Pancreas (tissue), 10 donors: ENCODE measurements at regions not wholly inside any gene's neighbourhood (a gene's known extent, or its start where the extent isn't known, plus 50 kb on each side); places are given as distances from the start of the nearest gene placed in this dataset.
"Not testable (repeated sequence)": the region's sequence is repeated elsewhere in the genome, so short reads cannot be mapped to it uniquely, and the experiment has no call there.

Experiments used
- ATAC-seq, 4 donors: fragments of 200-7000 bp; cut with Tn5 transposase; one replicate each; pipeline versions ENCODE4 v1.8.0 to v1.9.1; 2020; ENCODE audit warnings: mild to moderate bottlenecking in 4 of 4, moderate library complexity in 4 of 4
- DNase-seq, 6 donors: peaks; one replicate each; pipeline ENCODE4 v3.0.0-alpha.2; 2020
- FAIRE-seq: peaks from 2 replicates; lab custom pipeline; 2012; peaks lifted over from hg19 to GRCh38; lab: Jason Lieb, UNC
- H3K27ac ChIP-seq, 4 donors: fragments of 200-600 bp; sonication (generic); 1 replicate in 3 of 4; 2 replicates in 1 of 4; pipeline versions ENCODE4 v1.5.0 to v1.8.0; 2020
- H3K27me3 ChIP-seq, 4 donors: fragments of 200-600 bp; one replicate each; pipeline ENCODE4 v1.8.0; 2021
- H3K36me3 ChIP-seq, 3 donors: fragments of 200-600 bp; sonication (generic) in 1 of 3; one replicate each; pipeline versions ENCODE4 v1.5.0 to v1.8.0; 2020 to 2021
- H3K4me1 ChIP-seq, 3 donors: fragments of 200-600 bp; one replicate each; pipeline ENCODE4 v1.8.0; 2021
- H3K4me3 ChIP-seq, 4 donors: fragments of 200-600 bp; sonication (generic) in 2 of 4; one replicate each; pipeline versions ENCODE4 v1.5.0 to v1.8.0; 2020 to 2021
- H3K9me3 ChIP-seq, 4 donors: fragments of 200-600 bp; one replicate each; pipeline ENCODE4 v1.8.0; 2021
- WGBS, 2 donors: extraction: QIAGEN DNeasy Blood & Tissue Kit; methylation state at CpG; one replicate each; pipeline ENCODE4 v1.1.7; 2013; 5-methylcytosine and 5-hydroxymethylcytosine counted together
- intact Hi-C, 3 donors: fragments of 100-400 bp; cut with DNase I; formaldehyde crosslinking; loops; one replicate each; pipeline versions ENCODE4 v1.11.1 to v1.14.2; 2022
- TF ChIP-seq, protein P1 (sequence below), 4 donors: fragments of 200-600 bp; sonication (generic) in 3 of 4; IDR thresholded peaks; one replicate each; pipeline versions ENCODE4 v1.5.0 to v1.8.0; 2021; ENCODE audit warnings: antibody characterized with exemption in 4 of 4
- donor health status: healthy with polysubstance abuse.
- donor health status: DM: no; HTN: no; CAD: no; lungs with moderate emphysema.
- donor health status: DM: no; HTN: no; CAD: no.
- donor health status: control.
- donor health status: control.
- donor health status: Bipolar disorder and iron deficiency.
- donor health status: DM: yes; HTN: yes; CAD: no.
- donor health status: DM: no; HTN: no; CAD: no.
- donor health status: DM: no; HTN: no; CAD: no.
- donor health status: DM: yes; HTN: yes; CAD: no.

DNA sequence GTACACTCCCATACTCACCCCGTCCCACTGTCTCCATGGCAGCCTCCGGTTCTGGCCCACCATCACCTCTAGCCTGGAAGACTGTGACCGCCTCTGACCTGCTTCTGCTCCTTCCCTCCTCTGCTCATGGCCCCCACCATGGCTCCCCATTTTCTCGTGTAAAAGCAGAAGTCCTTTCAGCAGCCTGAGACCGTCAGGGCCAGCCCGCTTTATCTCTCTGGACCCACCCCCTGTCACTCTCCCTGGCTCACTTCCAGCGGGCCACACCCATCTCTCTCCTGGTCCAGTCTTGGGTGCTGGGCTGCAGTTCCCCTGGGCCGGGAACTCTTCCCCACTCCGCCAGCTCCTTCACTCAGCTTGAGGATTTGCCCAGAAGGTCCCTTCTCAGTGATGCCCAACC lies 96.0 kb upstream of the RUFY1 start:
- Histone ChIP-seq H3K9me3 (no peaks in the 10 kb centered on the region), H3K36me3 (no peaks in the 10 kb centered on the region), H3K27ac (no peak overlapping the region), H3K4me3 (no peak overlapping the region), H3K27me3 (no peaks in the 10 kb centered on the region), H3K4me1 (no peaks in the 10 kb centered on the region)
- DNase-seq (no peak), ATAC-seq (no peak), FAIRE-seq (no peak)
- 58 to 59% methylated on average over 8 to 9 of the region's 9 CpGs for WGBS, 2 donors
- intact Hi-C loops = no loop called here
- TF ChIP-seq, protein P1, sequence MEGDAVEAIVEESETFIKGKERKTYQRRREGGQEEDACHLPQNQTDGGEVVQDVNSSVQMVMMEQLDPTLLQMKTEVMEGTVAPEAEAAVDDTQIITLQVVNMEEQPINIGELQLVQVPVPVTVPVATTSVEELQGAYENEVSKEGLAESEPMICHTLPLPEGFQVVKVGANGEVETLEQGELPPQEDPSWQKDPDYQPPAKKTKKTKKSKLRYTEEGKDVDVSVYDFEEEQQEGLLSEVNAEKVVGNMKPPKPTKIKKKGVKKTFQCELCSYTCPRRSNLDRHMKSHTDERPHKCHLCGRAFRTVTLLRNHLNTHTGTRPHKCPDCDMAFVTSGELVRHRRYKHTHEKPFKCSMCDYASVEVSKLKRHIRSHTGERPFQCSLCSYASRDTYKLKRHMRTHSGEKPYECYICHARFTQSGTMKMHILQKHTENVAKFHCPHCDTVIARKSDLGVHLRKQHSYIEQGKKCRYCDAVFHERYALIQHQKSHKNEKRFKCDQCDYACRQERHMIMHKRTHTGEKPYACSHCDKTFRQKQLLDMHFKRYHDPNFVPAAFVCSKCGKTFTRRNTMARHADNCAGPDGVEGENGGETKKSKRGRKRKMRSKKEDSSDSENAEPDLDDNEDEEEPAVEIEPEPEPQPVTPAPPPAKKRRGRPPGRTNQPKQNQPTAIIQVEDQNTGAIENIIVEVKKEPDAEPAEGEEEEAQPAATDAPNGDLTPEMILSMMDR (IDR thresholded peaks at IDR 0.05) = no peak

DNA sequence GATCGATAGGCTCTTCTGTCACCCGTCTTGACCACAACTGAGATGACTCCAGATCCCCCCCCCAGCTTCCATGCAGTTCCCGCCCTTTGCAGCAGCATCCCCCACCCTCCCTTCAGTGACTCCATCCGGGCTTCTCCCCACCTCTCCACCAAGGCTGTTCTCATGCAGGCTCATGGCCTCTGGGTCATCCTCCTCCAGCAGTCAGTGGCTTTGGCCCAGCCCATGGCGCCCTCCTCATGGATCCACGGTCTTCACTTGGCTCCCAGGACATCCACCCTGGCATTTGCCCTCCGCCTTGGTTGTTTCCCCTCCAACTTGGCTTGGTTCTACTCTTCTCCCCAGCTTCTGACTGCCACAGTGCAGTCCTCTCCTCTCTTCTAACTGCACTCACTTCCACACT lies 96.7 kb upstream of the RUFY1 start:
- Histone ChIP-seq H3K27ac (no peak overlapping the region), H3K4me3 (no peak overlapping the region), H3K4me1 (no peaks in the 10 kb centered on the region), H3K27me3 (no peaks in the 10 kb centered on the region), H3K36me3 (no peaks in the 10 kb centered on the region), H3K9me3 (no peaks in the 10 kb centered on the region)
- intact Hi-C loops = no loop called here
- no peak for DNase-seq
- no peak for ATAC-seq
- WGBS, 2 donors = 45 to 59% methylated on average over 6 to 7 of the region's 7 CpGs
- no peak for FAIRE-seq
- TF ChIP-seq, protein P1 (IDR thresholded peaks at IDR 0.05) = no peak

DNA sequence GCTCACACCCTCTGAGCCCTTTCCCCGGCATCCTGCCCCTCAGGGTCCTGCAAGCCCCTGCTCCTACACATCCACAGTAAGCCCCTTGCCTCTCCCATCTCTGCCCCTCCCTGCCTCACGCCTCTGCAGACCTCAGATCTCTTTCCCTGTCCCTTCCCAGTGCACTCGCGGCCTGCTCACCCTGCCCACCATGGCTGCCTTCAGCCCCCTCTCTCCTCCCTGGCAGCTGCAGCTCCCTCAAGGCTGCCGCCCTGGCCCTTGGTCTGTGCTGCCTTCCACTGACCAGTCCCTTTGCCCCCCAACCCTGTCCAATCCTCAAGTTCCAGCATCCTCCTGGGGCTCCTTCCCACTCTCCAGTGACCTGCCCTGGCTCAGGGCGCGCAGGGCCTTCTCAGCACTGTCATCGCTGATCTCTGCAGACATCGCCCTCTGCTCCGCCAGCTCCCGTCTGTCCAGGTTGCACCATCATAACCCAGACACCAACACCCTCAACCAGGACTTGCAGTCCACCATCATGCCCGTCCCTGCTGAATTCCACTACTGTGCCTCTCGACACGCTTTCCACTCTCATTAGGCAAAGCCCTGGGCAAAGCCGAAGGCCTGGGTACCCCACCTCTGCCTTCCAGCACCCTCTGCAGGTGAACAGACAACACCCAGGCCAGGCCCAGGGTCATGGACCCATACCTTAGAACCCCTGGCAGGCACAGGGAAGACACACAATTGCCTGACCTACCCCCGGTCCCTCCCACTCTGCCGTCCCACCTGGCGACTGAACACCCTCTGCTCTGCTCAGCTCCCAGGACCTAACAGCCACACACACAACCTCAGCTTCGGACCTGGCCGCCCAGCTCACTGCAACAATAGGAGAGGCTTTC lies 97.8 kb upstream of the RUFY1 start:
- FAIRE-seq = no peak
- Histone ChIP-seq H3K27me3 (no peaks in the 10 kb centered on the region), H3K4me1 (no peaks in the 10 kb centered on the region), H3K4me3 (no peak overlapping the region), H3K27ac (no peak overlapping the region), H3K36me3 (no peaks in the 10 kb centered on the region), H3K9me3 (no peaks in the 10 kb centered on the region)
- WGBS, 2 donors = 77 to 85% methylated on average over 19 to 20 of the region's 20 CpGs
- DNase-seq = no peak
- ATAC-seq = no peak
- TF ChIP-seq, protein P1 (IDR thresholded peaks at IDR 0.05) = no peak
- intact Hi-C loops = no loop called here

DNA sequence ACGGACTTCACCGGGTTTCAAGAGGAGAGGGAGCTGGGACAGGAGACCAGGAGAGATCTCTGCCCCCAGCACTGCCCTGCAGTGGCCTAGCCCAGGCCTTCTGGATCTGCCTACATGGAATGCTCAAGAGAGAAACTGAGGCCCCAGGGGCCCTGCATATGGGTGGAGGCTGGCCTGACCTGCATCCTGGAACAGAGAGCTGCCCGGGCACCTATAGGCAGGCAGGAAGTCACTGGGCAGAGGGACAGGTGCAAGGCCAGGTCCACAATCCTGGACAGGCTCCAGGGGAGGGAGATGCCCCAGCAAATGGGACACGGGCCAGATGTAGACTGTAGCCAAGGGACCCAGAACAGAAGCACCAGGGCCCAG lies 98.5 kb upstream of the RUFY1 start:
- WGBS, 2 donors = 44 to 78% methylated on average over 4 of the region's 4 CpGs
- Histone ChIP-seq H3K36me3 (no peaks in the 10 kb centered on the region), H3K27me3 (no peaks in the 10 kb centered on the region), H3K4me3 (no peak overlapping the region), H3K27ac (no peak overlapping the region), H3K4me1 (no peaks in the 10 kb centered on the region), H3K9me3 (no peaks in the 10 kb centered on the region)
- intact Hi-C loops = no loop called here
- ATAC-seq (no peak), FAIRE-seq (no peak), DNase-seq (no peak)
- TF ChIP-seq, protein P1 (IDR thresholded peaks at IDR 0.05) = no peak

DNA sequence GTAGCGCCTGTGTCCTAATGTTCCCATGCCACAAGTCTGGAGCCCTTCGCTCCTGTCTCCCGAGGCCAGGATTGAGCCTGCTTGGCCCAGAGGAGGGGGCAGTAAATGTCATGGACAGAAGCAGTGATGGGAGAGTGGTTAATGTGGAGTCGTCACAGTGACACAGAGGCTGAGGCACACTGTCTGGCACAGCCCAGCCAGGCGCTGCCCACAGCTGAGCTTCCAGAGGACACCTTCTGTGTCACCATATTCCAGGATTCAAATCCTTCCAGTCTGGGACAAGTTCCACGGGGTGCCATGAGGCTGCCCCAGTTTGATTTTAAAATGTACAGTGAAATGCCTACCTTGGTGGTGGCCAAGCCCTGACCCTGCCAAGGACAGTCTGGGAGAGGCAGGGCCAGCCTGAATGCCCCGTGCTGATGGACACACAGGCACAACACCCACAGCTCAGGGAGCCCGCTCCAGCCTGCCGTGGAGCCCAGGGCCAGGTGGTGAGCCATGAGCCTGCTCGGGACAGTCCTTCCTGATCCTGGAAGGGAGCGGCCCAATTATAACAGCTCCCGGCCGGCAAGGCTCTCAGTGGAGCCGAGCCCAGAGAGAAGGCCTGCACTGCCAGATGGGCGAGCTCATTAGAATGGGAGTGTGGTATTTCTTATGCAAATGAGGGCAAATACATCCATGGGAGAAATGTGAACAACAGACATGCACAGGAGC lies 99.1 kb upstream of the RUFY1 start:
- Histone ChIP-seq H3K4me1 (no peaks in the 10 kb centered on the region), H3K27ac (no peak overlapping the region), H3K4me3 (no peak overlapping the region), H3K27me3 (no peaks in the 10 kb centered on the region), H3K9me3 (no peaks in the 10 kb centered on the region), H3K36me3 (no peaks in the 10 kb centered on the region)
- DNase-seq (no peak), ATAC-seq (no peak), FAIRE-seq (no peak)
- intact Hi-C loops = no loop called here
- WGBS, 2 donors = 74 to 77% methylated on average over 15 of the region's 15 CpGs
- TF ChIP-seq, protein P1 (IDR thresholded peaks at IDR 0.05) = no peak

DNA sequence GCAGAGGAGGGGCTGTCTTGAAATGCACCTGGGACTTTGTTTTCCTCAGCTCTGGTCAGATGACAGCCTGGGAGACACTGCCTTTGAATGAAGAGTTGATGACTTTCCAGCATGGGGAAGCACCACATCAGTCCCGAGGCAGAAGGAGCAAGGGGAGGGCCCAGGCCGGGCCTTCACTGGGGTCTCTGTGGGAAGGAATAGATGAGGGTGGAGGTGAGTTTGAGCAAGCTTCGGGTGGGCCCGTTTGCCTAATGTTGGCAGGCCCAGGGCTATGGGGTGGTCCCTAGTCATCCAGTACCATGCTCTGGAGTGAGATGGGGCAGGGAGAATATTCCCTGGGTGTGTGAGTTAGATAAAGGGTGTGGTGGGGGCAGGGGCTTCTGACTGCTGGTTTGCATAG lies 100.4 kb upstream of the RUFY1 start:
- H3K36me3 ChIP-seq, FAIRE-seq, H3K4me3 ChIP-seq, H3K4me1 ChIP-seq, intact Hi-C loops, H3K27me3 ChIP-seq, H3K9me3 ChIP-seq, DNase-seq, ATAC-seq, H3K27ac ChIP-seq: not testable (repeated sequence)
- 34 to 60% methylated on average over 3 to 4 of the region's 4 CpGs for WGBS, 2 donors

DNA sequence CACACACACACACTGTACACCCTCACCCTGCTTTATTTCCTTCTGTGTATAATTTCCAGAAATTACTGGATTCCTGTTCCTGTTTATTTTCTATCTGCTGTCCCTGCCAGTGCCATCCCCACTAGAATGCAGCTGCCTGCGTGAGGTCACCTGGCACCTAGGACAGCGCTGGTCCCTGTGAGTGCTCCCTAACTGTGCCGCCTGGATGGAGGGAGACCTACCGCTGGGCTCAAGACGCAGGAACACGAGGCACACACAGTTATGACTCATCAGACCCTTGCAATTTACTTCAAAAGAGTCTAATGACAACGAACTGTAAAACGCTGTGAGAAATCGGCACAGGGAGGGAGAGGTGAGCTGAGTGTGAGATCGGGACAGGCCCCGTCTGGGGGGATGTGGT lies 102.1 kb upstream of the RUFY1 start:
- H3K4me1 ChIP-seq, intact Hi-C loops, DNase-seq, H3K36me3 ChIP-seq, H3K27ac ChIP-seq, H3K27me3 ChIP-seq, FAIRE-seq, ATAC-seq, H3K4me3 ChIP-seq, H3K9me3 ChIP-seq: not testable (repeated sequence)
- no CpG with 5 or more reads among the region's 11 CpGs for WGBS, 2 donors
